ENCODE measurements at regions not wholly inside any gene's neighbourhood (a gene's known extent, or its start where the extent isn't known, plus 50 kb on each side); places are given as distances from the start of the nearest gene placed in this dataset.

- DNase-seq (ENCODE audit: low read depth in 3 of 3, low spot score in 2 of 3) = no peak
Observed at GRCh38 chr14:64639340-64639821, 64.8 kb upstream of the PLEKHG3 start.

DNA sequence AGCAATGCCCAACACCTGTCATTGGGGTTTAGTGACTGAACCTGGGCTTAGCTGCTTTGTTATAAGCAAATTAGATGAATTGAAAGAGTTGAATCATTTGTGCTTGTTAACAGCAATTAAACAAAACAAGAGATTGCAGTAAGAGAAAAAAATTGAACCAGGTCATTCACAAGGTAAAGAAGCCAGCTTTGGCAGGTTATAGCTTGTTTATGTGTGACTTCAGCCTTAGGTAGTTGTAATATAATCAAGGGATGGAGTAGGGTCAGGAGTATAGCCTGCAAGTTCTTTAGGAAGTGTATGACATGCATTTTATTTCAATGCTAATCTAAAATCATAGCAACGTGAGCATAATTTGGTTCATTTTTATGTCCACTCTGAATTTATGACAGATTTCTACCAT is 63.4 kb upstream of the PLEKHG3 start:
- no peak for DNase-seq (ENCODE audit: low read depth in 3 of 3, low spot score in 2 of 3)

GRCh38 chr14:64641760-64642159 is 62.5 kb upstream of the PLEKHG3 start:
- no peak for DNase-seq (ENCODE audit: low read depth in 3 of 3, low spot score in 2 of 3)

DNA sequence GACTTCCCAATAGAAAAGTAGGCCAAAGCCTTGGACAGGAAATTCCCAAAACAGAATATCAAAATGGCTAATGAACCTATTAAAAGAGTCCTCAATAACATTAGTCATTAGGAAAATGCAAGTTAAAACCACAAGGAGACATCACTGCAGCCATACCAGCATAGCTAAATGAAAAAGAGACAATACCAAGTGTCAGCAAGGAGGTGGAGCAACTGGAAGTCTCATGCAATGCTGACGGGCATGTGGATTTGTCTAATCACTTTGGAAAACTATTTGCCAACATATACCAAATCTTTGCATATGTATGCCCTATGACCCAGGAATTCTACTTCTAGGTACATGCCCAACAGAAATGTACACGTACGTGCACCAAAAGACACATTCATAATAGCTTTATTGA is 60.5 kb upstream of the PLEKHG3 start:
- no peak for DNase-seq (ENCODE audit: low read depth in 3 of 3, low spot score in 2 of 3)

GRCh38 chr14:64644629-64645028 is 59.6 kb upstream of the PLEKHG3 start:
- no peak for DNase-seq (ENCODE audit: low read depth in 3 of 3, low spot score in 2 of 3)

DNA sequence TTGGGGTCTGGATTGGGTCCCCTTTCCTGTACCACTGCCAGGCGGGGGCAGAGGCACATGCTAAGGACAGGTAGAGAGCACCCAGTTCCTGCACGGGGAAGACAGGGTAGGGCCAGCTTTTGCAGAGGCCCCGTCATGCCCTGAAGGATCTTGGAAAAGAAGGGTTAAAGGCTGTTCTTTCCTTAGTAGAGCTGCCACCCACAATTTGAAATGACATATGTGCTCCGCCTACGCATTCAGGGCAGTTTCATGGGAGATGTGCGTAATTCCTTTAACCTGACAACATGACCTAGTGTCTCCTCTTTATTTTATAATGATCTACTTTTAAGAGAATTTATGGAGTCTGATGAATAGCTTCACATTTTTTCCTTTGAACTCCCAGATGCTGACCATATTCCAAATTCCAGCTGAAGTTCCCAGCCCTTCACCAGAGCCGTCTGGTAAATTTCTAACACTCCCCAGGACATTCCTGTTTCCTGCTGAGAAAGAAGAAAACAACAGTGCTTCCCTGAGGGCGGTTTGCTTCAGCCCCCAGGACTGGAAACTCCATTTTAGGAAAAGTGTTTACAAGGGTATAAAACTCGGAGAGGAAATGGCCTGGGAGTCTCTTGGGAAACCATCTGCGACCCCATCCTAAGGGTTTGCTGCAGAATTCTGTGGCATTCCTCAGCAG is 58.9 kb upstream of the PLEKHG3 start:
- peak; percentile 67 to 77 (median 68) for DNase-seq (ENCODE audit: low read depth in 3 of 3, low spot score in 2 of 3)

- no peak for DNase-seq (ENCODE audit: low read depth in 3 of 3, low spot score in 2 of 3)
Observed at GRCh38 chr14:64646103-64646502, 58.1 kb upstream of the PLEKHG3 start.

- DNase-seq (ENCODE audit: low read depth in 3 of 3, low spot score in 2 of 3) = no peak
Observed at GRCh38 chr14:64649383-64649998, 54.7 kb upstream of the PLEKHG3 start.

- no peak for DNase-seq (ENCODE audit: low read depth in 3 of 3, low spot score in 2 of 3)
Observed at GRCh38 chr14:64653900-64654245, 50.4 kb upstream of the PLEKHG3 start.

DNA sequence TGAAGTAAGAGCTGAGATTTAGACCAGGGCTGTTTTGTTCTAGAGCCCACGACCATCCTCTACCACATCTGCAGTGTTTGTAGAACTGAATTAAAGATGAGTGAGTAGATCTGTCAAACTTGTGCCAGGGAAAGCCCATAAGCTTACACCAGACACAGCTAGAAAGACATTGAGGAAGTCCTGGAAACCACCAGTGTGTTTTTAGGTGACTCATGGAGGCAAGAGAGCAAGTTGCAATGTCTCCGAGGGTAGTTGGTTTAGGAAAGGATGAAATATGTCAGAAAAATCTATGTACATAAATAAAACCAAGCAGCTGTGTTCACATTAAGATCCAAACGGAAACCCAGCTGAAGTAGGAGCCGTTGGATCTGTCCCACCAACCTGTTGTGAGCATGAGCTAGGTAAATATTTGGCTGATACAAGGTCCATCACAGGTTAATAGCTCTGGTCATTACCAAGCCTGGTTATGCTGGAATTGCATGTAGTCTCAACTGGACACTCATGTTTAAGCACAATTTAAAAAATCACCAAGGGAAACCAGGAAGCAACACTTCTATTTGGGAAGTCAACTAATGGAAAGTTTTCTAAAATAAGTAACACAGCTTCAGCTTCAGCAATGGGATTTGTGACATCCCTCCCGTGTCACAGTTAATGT is 49.9 kb upstream of the PLEKHG3 start:
- no peak for DNase-seq (ENCODE audit: low read depth in 3 of 3, low spot score in 2 of 3)
